ENCODE measurements at regions not wholly inside any gene's neighbourhood (a gene's known extent, or its start where the extent isn't known, plus 50 kb on each side); places are given as distances from the start of the nearest gene placed in this dataset.

- DNase-seq (no peak), ATAC-seq (no peak)
- H3K36me3 Mint-ChIP-seq, result no peaks in the 10 kb centered on the region
- POLR2A ChIA-PET, result no interaction called here
- peaks cover 2 to 45% (median 23%) of the 10 kb centered on the region in 9 donors for H3K9me3 Mint-ChIP-seq
- no peaks in the 10 kb centered on the region for H3K4me1 Mint-ChIP-seq
- no peak overlapping the region for H3K27ac Mint-ChIP-seq
- no peak overlapping the region for H3K4me3 Mint-ChIP-seq
- H3K27me3 Mint-ChIP-seq, result no peaks in the 10 kb centered on the region
These were observed 867.2 kb downstream of the CDH11 start for GRCh38 chr16:64254443-64255367.

- ATAC-seq, result no peak
- no peaks in the 10 kb centered on the region for H3K4me1 Mint-ChIP-seq
- POLR2A ChIA-PET, result no interaction called here
These were observed 868.3 kb downstream of the CDH11 start for GRCh38 chr16:64253525-64253924.

GRCh38 chr16:64253096-64253495 lies 868.8 kb downstream of the CDH11 start:
- no peak overlapping the region for H3K27ac Mint-ChIP-seq
- H3K4me1 Mint-ChIP-seq, result no peaks in the 10 kb centered on the region
- no peak for DNase-seq
- no peak overlapping the region for H3K4me3 Mint-ChIP-seq
- H3K36me3 Mint-ChIP-seq, result no peaks in the 10 kb centered on the region
- POLR2A ChIA-PET, result no interaction called here
- H3K27me3 Mint-ChIP-seq, result no peaks in the 10 kb centered on the region
- ATAC-seq, result no peak
- peaks cover 2 to 41% (median 14%) of the 10 kb centered on the region in 9 donors for H3K9me3 Mint-ChIP-seq

More at GRCh38 chr16:64253525-64253924, 868.3 kb downstream of the CDH11 start:
- DNase-seq, result no peak
- Mint-ChIP-seq H3K4me3 (no peak overlapping the region), H3K9me3 (peaks cover 2 to 41% (median 14%) of the 10 kb centered on the region in 9 donors), H3K27ac (no peak overlapping the region), H3K36me3 (no peaks in the 10 kb centered on the region), H3K27me3 (no peaks in the 10 kb centered on the region)

GRCh38 chr16:64251742-64252141 lies 870.1 kb downstream of the CDH11 start:
- Mint-ChIP-seq H3K4me3 (no peak overlapping the region), H3K4me1 (no peaks in the 10 kb centered on the region), H3K9me3 (peaks cover 2 to 38% (median 16%) of the 10 kb centered on the region in 9 donors), H3K27me3 (no peaks in the 10 kb centered on the region), H3K36me3 (no peaks in the 10 kb centered on the region), H3K27ac (no peak overlapping the region)
- ATAC-seq (no peak), DNase-seq (no peak)
- POLR2A ChIA-PET, result no interaction called here

- DNase-seq (no peak), ATAC-seq (no peak)
- Mint-ChIP-seq H3K27me3 (no peaks in the 10 kb centered on the region), H3K27ac (no peak overlapping the region), H3K9me3 (peaks cover 2 to 38% (median 20%) of the 10 kb centered on the region in 9 donors), H3K36me3 (no peaks in the 10 kb centered on the region), H3K4me1 (no peaks in the 10 kb centered on the region), H3K4me3 (no peak overlapping the region)
- POLR2A ChIA-PET, result no interaction called here
These were observed 871.0 kb downstream of the CDH11 start for GRCh38 chr16:64250866-64251265.

GRCh38 chr16:64242492-64242891 lies 879.4 kb downstream of the CDH11 start:
- Mint-ChIP-seq H3K4me1 (no peaks in the 10 kb centered on the region), H3K27me3 (no peaks in the 10 kb centered on the region), H3K27ac (no peak overlapping the region), H3K4me3 (no peak overlapping the region), H3K9me3 (peaks cover 7 to 60% (median 29%) of the 10 kb centered on the region in 9 donors), H3K36me3 (peaks cover 0 to 4% (median 0%) of the 10 kb centered on the region in 3 donors)
- DNase-seq, result no peak
- ATAC-seq, result no peak
- POLR2A ChIA-PET, result no interaction called here

- Mint-ChIP-seq H3K36me3 (peaks cover 0 to 4% (median 0%) of the 10 kb centered on the region in 3 donors), H3K4me3 (no peak overlapping the region), H3K27me3 (no peaks in the 10 kb centered on the region), H3K9me3 (peaks cover 0 to 70% (median 21%) of the 10 kb centered on the region in 9 donors), H3K27ac (no peak overlapping the region), H3K4me1 (no peaks in the 10 kb centered on the region)
- ATAC-seq, result no peak
- POLR2A ChIA-PET, result no interaction called here
- no peak for DNase-seq
These were observed 881.3 kb downstream of the CDH11 start for GRCh38 chr16:64240586-64240985.

- Mint-ChIP-seq H3K27me3 (no peaks in the 10 kb centered on the region), H3K9me3 (peaks cover 3 to 71% (median 20%) of the 10 kb centered on the region in 9 donors), H3K27ac (no peak overlapping the region), H3K4me3 (no peak overlapping the region), H3K4me1 (no peaks in the 10 kb centered on the region), H3K36me3 (peaks cover 0 to 4% (median 0%) of the 10 kb centered on the region in 3 donors)
- ATAC-seq (no peak), DNase-seq (no peak)
- POLR2A ChIA-PET, result no interaction called here
These were observed 883.3 kb downstream of the CDH11 start for GRCh38 chr16:64238571-64238970.

GRCh38 chr16:64236316-64236715 lies 885.5 kb downstream of the CDH11 start:
- DNase-seq (no peak), ATAC-seq (no peak)
- no peaks in the 10 kb centered on the region for H3K27me3 Mint-ChIP-seq
- H3K9me3 Mint-ChIP-seq, result peaks cover 2 to 58% (median 18%) of the 10 kb centered on the region in 9 donors
- no peaks in the 10 kb centered on the region for H3K36me3 Mint-ChIP-seq
- POLR2A ChIA-PET, result no interaction called here
- no peak overlapping the region for H3K4me3 Mint-ChIP-seq
- no peaks in the 10 kb centered on the region for H3K4me1 Mint-ChIP-seq
- H3K27ac Mint-ChIP-seq, result no peak overlapping the region

GRCh38 chr16:64234200-64234599 lies 887.7 kb downstream of the CDH11 start:
- Mint-ChIP-seq H3K27me3 (no peaks in the 10 kb centered on the region), H3K4me3 (no peak overlapping the region), H3K27ac (no peak overlapping the region), H3K9me3 (peaks cover 2 to 56% (median 16%) of the 10 kb centered on the region in 9 donors), H3K4me1 (no peaks in the 10 kb centered on the region), H3K36me3 (peaks cover 0 to 1% (median 0%) of the 10 kb centered on the region in 3 donors)
- POLR2A ChIA-PET, result no interaction called here
- ATAC-seq (no peak), DNase-seq (no peak)

GRCh38 chr16:64225696-64226095 lies 896.2 kb downstream of the CDH11 start:
- POLR2A ChIA-PET, result no interaction called here
- Mint-ChIP-seq H3K4me3 (no peak overlapping the region), H3K4me1 (no peaks in the 10 kb centered on the region)

GRCh38 chr16:64225036-64225435 lies 896.8 kb downstream of the CDH11 start:
- Mint-ChIP-seq H3K27me3 (no peaks in the 10 kb centered on the region), H3K27ac (no peak overlapping the region), H3K4me1 (no peaks in the 10 kb centered on the region), H3K9me3 (peaks cover 0 to 50% (median 18%) of the 10 kb centered on the region in 9 donors), H3K4me3 (no peak overlapping the region), H3K36me3 (peaks cover 0 to 14% (median 0%) of the 10 kb centered on the region in 3 donors)
- no peak for ATAC-seq
- POLR2A ChIA-PET, result no interaction called here
- DNase-seq, result no peak

More at GRCh38 chr16:64225696-64226095, 896.2 kb downstream of the CDH11 start:
- ATAC-seq (no peak), DNase-seq (no peak)
- H3K9me3 Mint-ChIP-seq, result peaks cover 0 to 54% (median 16%) of the 10 kb centered on the region in 9 donors
- H3K27me3 Mint-ChIP-seq, result no peaks in the 10 kb centered on the region
- peaks cover 0 to 14% (median 0%) of the 10 kb centered on the region in 3 donors for H3K36me3 Mint-ChIP-seq
- no peak overlapping the region for H3K27ac Mint-ChIP-seq

GRCh38 chr16:64217789-64218535 lies 903.9 kb downstream of the CDH11 start:
- no peak overlapping the region for H3K27ac Mint-ChIP-seq
- H3K27me3 Mint-ChIP-seq, result no peaks in the 10 kb centered on the region
- DNase-seq (no peak), ATAC-seq (no peak)
- no peak overlapping the region for H3K4me3 Mint-ChIP-seq
- H3K9me3 Mint-ChIP-seq, result peaks cover 4 to 44% (median 14%) of the 10 kb centered on the region in 9 donors
- POLR2A ChIA-PET, result no interaction called here
- no peaks in the 10 kb centered on the region for H3K36me3 Mint-ChIP-seq
- no peaks in the 10 kb centered on the region for H3K4me1 Mint-ChIP-seq
